Panc1 (cell line): ENCODE measurements at regions not wholly inside any gene's neighbourhood (a gene's known extent, or its start where the extent isn't known, plus 50 kb on each side); places are given as distances from the start of the nearest gene placed in this dataset.

Experiments used
- ATAC-seq: fragments of 200-7000 bp; cut with Tn5 transposase; 2 replicates; pipeline ENCODE4 v1.9.1; 2020; ENCODE audit warnings: mild to moderate bottlenecking, moderate library complexity
- BruUV-seq: library from RNA; stranded (reverse); fragments of 400-500 nt; replicated peaks from 2 replicates; lab custom pipeline; 2021; lab: Mats Ljungman, UMichigan
- CTCF ChIA-PET: fragments of 300-600 bp; sonication (Branson Sonifier 250); formaldehyde crosslinking; loops from one replicate; lab custom pipeline; 2022; ENCODE audit warnings: antibody characterized with exemption; lab: Charles Lee
- POLR2A ChIA-PET: fragments of 300-600 bp; sonication (Branson Sonifier 250); formaldehyde crosslinking; loops from one replicate; lab custom pipeline; 2022; ENCODE audit warnings: antibody characterized with exemption; lab: Charles Lee
- DNase-seq: peaks from one replicate; pipeline ENCODE4 v3.0.0-alpha.2; 2010; ENCODE audit warnings: low read depth, low spot score
- H3K27ac ChIP-seq: 2 replicates; pipeline ENCODE4 v1.5.1; 2011; ENCODE audit warnings: mild to moderate bottlenecking, low read length, inconsistent platforms
- H3K27me3 ChIP-seq: fragments of 200-500 bp; sonication (Bioruptor generic); 2 replicates; pipeline ENCODE4 v1.6.0; 2014; ENCODE audit warnings: low read length, inconsistent platforms; ENCODE audit not compliant: control insufficient read depth, insufficient read depth
- H3K36me3 ChIP-seq: fragments of 200-500 bp; sonication (Bioruptor generic); 2 replicates; pipeline ENCODE4 v1.5.1; 2014; ENCODE audit warnings: inconsistent platforms, mild to moderate bottlenecking, low read length, moderate library complexity; ENCODE audit not compliant: control insufficient read depth, insufficient read depth
- H3K4me1 ChIP-seq: 2 replicates; pipeline ENCODE4 v1.5.1; 2011; ENCODE audit warnings: inconsistent platforms, mild to moderate bottlenecking, low read length, moderate library complexity; ENCODE audit not compliant: control insufficient read depth, insufficient read depth
- H3K4me3 ChIP-seq, 2 experiments: 2 replicates each; pipeline ENCODE4 v1.5.1; 2011 to 2012; ENCODE audit warnings: low read depth in 2 of 2, low read length in 2 of 2, mild to moderate bottlenecking in 2 of 2, inconsistent platforms in 1 of 2, moderate library complexity in 1 of 2
- H3K9me3 ChIP-seq: fragments of 200-500 bp; sonication (Bioruptor generic); 2 replicates; pipeline ENCODE4 v1.5.1; 2014; ENCODE audit warnings: low read depth, mild to moderate bottlenecking, inconsistent platforms, low read length, moderate library complexity; ENCODE audit not compliant: control insufficient read depth, insufficient read depth
- CTCF ChIP-seq: fragments of 450-650 bp; IDR thresholded peaks from 2 replicates; pipeline ENCODE4 v1.5.1; 2017; ENCODE audit warnings: mild to moderate bottlenecking
- POLR2AphosphoS5 ChIP-seq: IDR thresholded peaks from 2 replicates; pipeline ENCODE4 v1.6.1; 2012; ENCODE audit warnings: mild to moderate bottlenecking, low read depth, low read length, moderate library complexity
- SIN3A ChIP-seq: IDR thresholded peaks from 2 replicates; pipeline ENCODE4 v1.6.1; 2012; ENCODE audit warnings: low read depth, mild to moderate bottlenecking, low read length, moderate library complexity, borderline replicate concordance; ENCODE audit not compliant: insufficient read depth
- TCF7L2 ChIP-seq: IDR thresholded peaks from 2 replicates; pipeline ENCODE4 v1.6.1; 2011; ENCODE audit warnings: mild to moderate bottlenecking, low read depth, low read length, inconsistent platforms
- in situ Hi-C: cut with HindIII; loops from 2 replicates; pipeline ENCODE4 v1.10.0; 2016; ENCODE audit warnings: low sequenced_read_pairs, low pct_unique_long_range_greater_than_20kb
- intact Hi-C: fragments of 100-400 bp; cut with micrococcal nuclease; formaldehyde crosslinking; loops from one replicate; pipeline ENCODE4 v1.10.0; 2022; ENCODE audit not compliant: unreplicated experiment
- TF ChIP-seq, protein P1 (sequence below), 2 experiments: IDR thresholded peaks; 2 replicates each; pipeline ENCODE4 v1.6.1; 2011 to 2012; ENCODE audit warnings: low read depth in 2 of 2, control low read depth in 1 of 2, low read length in 1 of 2, mild to moderate bottlenecking in 1 of 2, moderate library complexity in 1 of 2; ENCODE audit not compliant: insufficient read depth in 1 of 2

DNA sequence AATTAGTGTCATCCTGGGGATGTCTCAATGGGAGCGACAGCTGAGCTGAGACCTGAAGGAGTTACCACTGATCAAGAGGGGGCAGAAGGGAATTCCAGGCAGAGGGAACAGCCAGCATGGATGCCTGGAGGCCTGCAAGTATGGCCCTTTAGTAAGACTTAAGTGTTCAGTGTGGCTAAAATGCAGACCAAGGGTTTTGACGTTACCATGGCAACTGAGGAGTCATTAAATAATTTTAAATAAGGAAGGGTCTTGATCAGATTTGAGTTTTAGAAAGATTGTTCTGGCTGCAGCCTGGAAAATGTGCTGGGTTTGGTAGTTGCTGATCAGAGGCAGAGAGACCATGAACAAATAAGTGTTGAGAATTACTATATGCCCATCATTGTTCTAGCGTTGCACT lies 285.5 kb downstream of the USP46 start:
- ChIA-PET CTCF (no interaction called here), POLR2A (no interaction called here)
- intact Hi-C loops: no loop called here

DNA sequence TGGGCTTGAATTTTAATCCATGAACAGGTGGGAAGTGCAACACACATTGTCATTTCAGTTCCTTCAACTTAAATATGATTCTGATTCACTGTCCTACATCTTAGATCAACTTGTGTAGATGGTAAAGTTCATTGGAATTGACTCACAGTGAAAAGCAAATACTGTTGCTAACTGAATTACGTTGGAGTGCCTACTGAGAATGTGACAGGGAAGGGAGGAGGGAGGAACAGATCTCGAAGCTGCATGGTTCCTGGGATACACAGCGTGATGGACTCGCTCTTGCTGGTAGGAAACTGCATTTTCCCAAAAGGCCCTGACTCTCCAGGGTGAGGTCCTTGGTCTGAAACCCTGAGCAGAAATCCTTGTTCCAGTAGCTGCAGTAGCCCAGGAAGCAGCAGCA lies 284.2 kb downstream of the USP46 start:
- ChIA-PET POLR2A (no interaction called here), CTCF (interaction anchor here (0.5 to 0.6 kb wide), 2 partner anchors 331 to 1076 kb away, joined by 3 to 6 read pairs; no protein-coding TSS in a partner anchor)
- H3K4me3 ChIP-seq: no peak overlapping the region
- no peaks in the 10 kb centered on the region for H3K36me3 ChIP-seq
- intact Hi-C loops: no loop called here
- no peak for TF ChIP-seq CTCF
- TF ChIP-seq SIN3A: no peak
- no peak for TF ChIP-seq TCF7L2
- no peak for TF ChIP-seq POLR2AphosphoS5
- TF ChIP-seq, protein P1, sequence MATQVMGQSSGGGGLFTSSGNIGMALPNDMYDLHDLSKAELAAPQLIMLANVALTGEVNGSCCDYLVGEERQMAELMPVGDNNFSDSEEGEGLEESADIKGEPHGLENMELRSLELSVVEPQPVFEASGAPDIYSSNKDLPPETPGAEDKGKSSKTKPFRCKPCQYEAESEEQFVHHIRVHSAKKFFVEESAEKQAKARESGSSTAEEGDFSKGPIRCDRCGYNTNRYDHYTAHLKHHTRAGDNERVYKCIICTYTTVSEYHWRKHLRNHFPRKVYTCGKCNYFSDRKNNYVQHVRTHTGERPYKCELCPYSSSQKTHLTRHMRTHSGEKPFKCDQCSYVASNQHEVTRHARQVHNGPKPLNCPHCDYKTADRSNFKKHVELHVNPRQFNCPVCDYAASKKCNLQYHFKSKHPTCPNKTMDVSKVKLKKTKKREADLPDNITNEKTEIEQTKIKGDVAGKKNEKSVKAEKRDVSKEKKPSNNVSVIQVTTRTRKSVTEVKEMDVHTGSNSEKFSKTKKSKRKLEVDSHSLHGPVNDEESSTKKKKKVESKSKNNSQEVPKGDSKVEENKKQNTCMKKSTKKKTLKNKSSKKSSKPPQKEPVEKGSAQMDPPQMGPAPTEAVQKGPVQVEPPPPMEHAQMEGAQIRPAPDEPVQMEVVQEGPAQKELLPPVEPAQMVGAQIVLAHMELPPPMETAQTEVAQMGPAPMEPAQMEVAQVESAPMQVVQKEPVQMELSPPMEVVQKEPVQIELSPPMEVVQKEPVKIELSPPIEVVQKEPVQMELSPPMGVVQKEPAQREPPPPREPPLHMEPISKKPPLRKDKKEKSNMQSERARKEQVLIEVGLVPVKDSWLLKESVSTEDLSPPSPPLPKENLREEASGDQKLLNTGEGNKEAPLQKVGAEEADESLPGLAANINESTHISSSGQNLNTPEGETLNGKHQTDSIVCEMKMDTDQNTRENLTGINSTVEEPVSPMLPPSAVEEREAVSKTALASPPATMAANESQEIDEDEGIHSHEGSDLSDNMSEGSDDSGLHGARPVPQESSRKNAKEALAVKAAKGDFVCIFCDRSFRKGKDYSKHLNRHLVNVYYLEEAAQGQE (IDR thresholded peaks at IDR 0.05; ENCODE audit: insufficient read depth in 1 of 2, low read depth in 2 of 2, low read length in 1 of 2): no peak
- ATAC-seq: no peak
- no peaks in the 10 kb centered on the region for H3K4me1 ChIP-seq
- in situ Hi-C loops: no loop called here
- H3K9me3 ChIP-seq: no peaks in the 10 kb centered on the region
- no TSS peak for BruUV-seq
- DNase-seq: no peak
- H3K27ac ChIP-seq: no peak overlapping the region
- H3K27me3 ChIP-seq: no peaks in the 10 kb centered on the region

More for the DNA sequence above, 285.5 kb downstream of the USP46 start:
- DNase-seq: no peak
- no peaks in the 10 kb centered on the region for H3K36me3 ChIP-seq
- H3K27me3 ChIP-seq: no peaks in the 10 kb centered on the region
- no peak overlapping the region for H3K27ac ChIP-seq
- BruUV-seq: no TSS peak
- in situ Hi-C loops: no loop called here
- ATAC-seq: no peak
- H3K9me3 ChIP-seq: no peaks in the 10 kb centered on the region
- no peak for TF ChIP-seq TCF7L2
- TF ChIP-seq, protein P1 (IDR thresholded peaks at IDR 0.05; ENCODE audit: insufficient read depth in 1 of 2, low read depth in 2 of 2, low read length in 1 of 2): no peak
- H3K4me1 ChIP-seq: no peaks in the 10 kb centered on the region
- H3K4me3 ChIP-seq: no peak overlapping the region
